Transverse colon (tissue), 3 donors: ENCODE measurements at regions not wholly inside any gene's neighbourhood (a gene's known extent, or its start where the extent isn't known, plus 50 kb on each side); places are given as distances from the start of the nearest gene placed in this dataset.

Experiments used
- POLR2A ChIP-seq: fragments of 450-650 bp; IDR thresholded peaks from one replicate; pipeline ENCODE4 v1.6.1; 2016; ENCODE audit warnings: antibody characterized with exemption, mild to moderate bottlenecking, moderate library complexity
- TF ChIP-seq, protein P1 (sequence below), 5 experiments: fragments of 200-600 bp in 3 of 5; fragments of 450-650 bp in 2 of 5; sonication (generic) in 3 of 5; IDR thresholded peaks; 1 replicate in 2 of 5; 2 replicates in 3 of 5; pipeline ENCODE4 v1.5.1; 2016 to 2017; ENCODE audit warnings: antibody characterized with exemption in 5 of 5, inconsistent platforms in 3 of 5, mild to moderate bottlenecking in 2 of 5, moderate library complexity in 1 of 5

DNA sequence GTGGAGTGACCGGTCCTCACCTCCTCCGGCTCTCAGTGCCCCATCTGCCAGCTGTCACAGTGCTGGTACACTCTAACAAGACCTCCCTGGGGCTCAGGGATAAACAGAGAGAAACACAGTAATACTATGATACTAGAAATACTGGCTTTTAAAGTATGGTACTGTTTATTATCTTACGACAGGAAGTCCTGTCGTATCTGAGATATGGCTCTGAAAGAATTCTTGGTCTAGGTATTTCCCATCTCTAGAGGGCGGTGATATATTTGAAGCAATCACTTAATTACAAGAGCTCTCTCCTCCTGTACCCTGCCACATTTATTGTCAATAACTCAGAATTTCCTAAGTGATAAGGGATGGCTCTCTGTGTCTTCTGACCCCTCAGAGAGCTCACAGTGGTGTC, 119.1 kb downstream of the RRM1 start:
- TF ChIP-seq, protein P1, sequence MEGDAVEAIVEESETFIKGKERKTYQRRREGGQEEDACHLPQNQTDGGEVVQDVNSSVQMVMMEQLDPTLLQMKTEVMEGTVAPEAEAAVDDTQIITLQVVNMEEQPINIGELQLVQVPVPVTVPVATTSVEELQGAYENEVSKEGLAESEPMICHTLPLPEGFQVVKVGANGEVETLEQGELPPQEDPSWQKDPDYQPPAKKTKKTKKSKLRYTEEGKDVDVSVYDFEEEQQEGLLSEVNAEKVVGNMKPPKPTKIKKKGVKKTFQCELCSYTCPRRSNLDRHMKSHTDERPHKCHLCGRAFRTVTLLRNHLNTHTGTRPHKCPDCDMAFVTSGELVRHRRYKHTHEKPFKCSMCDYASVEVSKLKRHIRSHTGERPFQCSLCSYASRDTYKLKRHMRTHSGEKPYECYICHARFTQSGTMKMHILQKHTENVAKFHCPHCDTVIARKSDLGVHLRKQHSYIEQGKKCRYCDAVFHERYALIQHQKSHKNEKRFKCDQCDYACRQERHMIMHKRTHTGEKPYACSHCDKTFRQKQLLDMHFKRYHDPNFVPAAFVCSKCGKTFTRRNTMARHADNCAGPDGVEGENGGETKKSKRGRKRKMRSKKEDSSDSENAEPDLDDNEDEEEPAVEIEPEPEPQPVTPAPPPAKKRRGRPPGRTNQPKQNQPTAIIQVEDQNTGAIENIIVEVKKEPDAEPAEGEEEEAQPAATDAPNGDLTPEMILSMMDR (IDR thresholded peaks at IDR 0.05) = no peak
- TF ChIP-seq POLR2A = no peak
